Activated CD4-positive, alpha-beta T cell treated with anti-CD3 and anti-CD28 coated beads, Interleukin-2, amount 50 U/mL, for 1 hour (primary cell): ENCODE measurements at regions not wholly inside any gene's neighbourhood (a gene's known extent, or its start where the extent isn't known, plus 50 kb on each side); places are given as distances from the start of the nearest gene placed in this dataset.

Experiments
- DNase-seq: peaks from one replicate; pipeline ENCODE4 v3.0.0-alpha.2; 2020

DNA sequence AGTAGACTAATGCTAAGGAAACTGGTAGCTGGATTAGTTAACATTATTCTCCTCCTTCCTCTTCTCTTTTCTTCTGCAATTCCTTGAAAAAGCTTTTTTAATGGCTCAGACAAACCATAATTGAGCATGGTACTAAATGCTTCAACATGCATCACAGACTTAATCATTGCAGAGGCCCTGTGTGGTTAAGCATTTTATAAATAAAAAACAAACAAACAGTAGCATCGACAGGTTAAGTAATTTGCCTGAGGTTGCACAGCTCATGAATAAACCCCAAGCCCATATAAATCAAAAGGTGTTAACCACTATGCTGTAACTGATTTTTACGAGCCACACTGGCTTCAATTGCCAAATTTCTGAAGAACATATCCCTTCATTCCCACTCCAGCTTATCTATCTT is 462.1 kb downstream of the LMO4 start:
- DNase-seq = no peak

DNA sequence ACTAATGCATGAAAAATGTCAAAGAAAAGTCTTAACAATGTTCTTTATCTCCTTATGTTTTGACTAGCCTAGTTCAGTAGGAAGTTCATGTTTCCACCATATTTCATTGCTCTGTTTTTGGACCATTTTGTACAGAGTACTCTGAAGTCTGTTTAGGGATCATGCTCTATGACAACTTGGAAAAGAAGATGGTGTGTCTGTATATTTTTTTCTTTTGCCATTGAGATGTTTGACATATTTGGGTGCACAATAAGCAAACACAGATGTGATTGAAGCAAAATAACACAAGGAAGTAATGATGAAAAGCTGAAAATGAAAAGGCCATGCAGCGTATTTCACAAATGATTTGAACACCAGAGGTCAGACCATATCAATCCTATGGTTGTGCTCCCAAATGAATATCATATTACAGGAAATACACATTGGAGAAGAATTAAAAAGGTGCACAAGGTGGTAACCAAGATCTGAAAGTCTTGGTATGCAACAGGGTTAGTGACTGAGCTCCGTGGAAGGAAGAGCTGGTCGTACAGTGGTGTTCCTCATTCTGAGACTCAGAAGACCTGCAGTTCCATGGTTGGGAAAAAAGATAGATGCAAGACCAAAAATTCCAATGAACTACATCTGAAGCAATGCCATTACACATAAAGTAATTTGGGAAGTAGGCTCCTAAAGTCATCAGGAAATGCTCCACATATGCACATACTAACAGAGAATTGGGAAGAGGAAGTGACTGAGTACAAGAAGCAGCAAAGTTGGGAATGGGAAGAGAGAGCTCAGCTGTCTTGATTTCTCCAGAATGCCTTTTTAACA is 463.5 kb downstream of the LMO4 start:
- DNase-seq = no peak

- no peak for DNase-seq
Observed at GRCh38 chr1:87794788-87795614, 466.3 kb downstream of the LMO4 start.

- DNase-seq = no peak
Observed at GRCh38 chr1:87795615-87796337, 467.1 kb downstream of the LMO4 start.

GRCh38 chr1:87796471-87796901 is 467.8 kb downstream of the LMO4 start:
- no peak for DNase-seq

- no peak for DNase-seq
Observed at GRCh38 chr1:87799451-87799850, 470.8 kb downstream of the LMO4 start.

DNA sequence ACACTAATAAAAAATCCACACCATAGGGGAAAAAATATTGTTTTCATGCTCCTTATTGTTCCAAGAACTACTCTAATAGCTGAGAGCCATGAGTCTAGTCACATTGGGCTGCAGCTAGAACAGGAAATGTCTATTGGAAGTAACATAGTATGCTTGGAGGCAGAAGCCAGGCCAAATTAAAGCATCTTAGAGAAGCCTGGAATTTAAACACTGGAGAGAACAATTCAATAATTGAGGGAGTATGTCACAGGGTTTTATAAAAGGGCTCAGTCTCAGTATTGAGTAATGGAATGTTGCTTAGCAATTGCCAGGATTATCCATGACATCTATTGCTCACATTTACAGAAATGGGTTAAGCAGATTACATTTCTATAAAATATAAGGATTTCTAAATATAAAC is 471.3 kb downstream of the LMO4 start:
- no peak for DNase-seq

DNA sequence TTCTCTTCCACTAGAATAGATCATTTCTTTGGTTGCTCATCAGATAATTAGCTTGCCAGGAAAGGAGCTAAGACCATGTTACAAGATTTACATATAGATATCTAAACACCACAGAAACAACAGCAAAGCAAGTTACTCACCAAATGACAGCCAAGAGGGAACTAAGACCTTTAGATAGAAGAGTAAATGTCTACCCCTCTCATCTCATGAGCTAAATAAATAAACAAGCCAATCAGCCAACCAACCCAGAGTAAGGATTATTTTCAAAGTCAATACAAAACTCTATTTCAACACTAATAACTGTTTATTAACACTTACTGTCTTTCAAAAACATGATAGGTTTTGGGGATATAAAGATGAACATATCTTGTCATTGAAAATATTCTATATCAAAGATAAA is 474.7 kb downstream of the LMO4 start:
- DNase-seq = no peak

GRCh38 chr1:87804128-87804527 is 475.4 kb downstream of the LMO4 start:
- no peak for DNase-seq

- no peak for DNase-seq
Observed at GRCh38 chr1:87805666-87806378, 477.1 kb downstream of the LMO4 start.

GRCh38 chr1:87806379-87807094 is 477.9 kb downstream of the LMO4 start:
- DNase-seq = no peak

GRCh38 chr1:87810166-87810565 is 481.5 kb downstream of the LMO4 start:
- no peak for DNase-seq

GRCh38 chr1:87812871-87813577 is 484.3 kb downstream of the LMO4 start:
- DNase-seq = no peak

- DNase-seq = no peak
Observed at GRCh38 chr1:87814573-87814972, 485.9 kb downstream of the LMO4 start.

GRCh38 chr1:87816646-87817045 is 488.0 kb downstream of the LMO4 start:
- DNase-seq = no peak

GRCh38 chr1:87820668-87821334 is 492.1 kb downstream of the LMO4 start:
- no peak for DNase-seq

DNA sequence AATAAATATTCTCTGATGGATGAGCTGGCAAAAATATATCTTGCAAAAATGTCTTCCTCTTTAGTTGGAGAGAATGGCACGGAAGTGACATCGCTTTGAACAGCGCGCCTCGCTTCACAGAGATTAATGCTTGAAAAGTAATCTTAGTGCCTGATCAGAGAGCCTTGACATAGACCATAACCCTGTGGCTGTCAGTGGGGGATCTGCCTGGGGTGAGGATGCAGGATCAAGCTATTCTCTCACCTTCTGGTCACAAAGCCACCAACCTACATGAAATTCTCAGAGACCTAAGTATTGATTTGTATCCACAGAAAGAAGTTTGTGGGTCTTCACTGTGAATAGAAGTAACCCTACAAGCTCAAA is 492.6 kb downstream of the LMO4 start:
- no peak for DNase-seq

DNA sequence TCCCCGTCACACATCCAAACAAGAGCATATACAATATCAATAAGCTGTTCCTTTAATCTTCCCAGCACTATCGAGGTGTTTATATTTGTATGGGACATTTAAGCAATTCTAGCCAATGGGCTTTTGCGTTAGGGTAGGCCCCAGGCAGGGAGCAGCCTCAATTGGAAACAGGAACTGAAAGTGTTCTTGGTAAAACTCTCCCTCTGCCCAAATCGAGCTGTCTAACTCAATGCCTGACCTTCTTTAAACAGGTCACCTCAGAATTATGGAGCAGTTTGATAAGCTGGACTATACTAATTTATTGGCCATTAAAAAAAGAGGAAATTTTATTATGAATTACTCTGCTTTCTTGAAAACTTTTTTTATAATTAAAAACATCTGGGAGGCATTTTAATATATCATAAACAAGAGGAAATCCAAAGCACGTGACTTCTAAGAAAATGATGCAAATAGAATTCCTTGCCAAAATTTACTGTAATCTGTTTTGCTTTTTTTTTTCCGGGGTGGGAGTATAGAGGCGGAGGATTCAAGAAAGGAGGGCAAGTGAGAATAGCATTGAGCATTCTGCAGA is 498.1 kb downstream of the LMO4 start:
- no peak for DNase-seq

DNA sequence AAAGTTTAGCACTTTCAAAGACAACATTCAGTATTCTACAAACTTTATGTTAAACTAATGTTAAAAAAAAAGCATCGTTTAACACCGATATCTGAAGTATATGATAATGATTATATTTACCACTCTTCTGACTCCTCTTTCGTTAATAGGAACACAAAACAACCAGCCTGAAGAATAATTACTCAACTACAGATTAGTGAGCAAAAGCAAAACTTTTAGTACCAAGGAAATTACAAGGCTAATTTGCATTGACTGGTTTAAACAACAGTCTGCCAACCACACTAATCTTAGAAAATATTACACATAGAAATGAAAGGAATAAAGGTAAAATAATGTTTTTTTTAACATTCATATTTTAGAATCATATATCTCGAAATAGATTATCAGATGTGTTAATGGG is 500.7 kb downstream of the LMO4 start:
- no peak for DNase-seq

DNA sequence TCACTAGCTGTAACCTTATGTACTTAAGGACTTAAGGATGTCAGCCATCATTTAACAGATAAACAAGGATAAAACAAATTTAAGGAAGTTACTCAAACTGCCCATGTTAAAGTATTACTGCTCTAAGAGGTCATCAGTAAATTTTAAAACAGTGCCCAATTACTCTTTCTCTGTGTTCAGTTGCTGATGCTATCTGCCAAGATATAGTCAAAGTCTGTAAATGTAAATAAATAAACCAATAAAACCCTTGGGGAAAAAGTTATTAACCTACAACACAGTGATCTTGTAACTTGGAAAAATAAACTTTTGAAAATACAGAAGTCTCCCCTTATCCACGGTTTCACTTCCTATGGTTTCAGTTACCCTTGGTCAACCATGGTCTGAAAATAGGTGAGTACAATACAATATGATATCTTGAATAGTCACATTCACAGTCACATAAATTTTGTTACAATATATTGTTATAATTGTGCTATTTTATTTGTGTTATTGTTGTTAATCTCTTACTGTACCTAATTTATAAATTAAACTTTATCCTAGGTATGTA is 501.8 kb downstream of the LMO4 start:
- no peak for DNase-seq
